GM18520 (cell line): ENCODE measurements at regions not wholly inside any gene's neighbourhood (a gene's known extent, or its start where the extent isn't known, plus 50 kb on each side); places are given as distances from the start of the nearest gene placed in this dataset.
A peak's percentile ranks its signal among the peaks of the same experiment; 100 is the strongest.

Source experiments
- ATAC-seq: cut with Tn5 transposase; IDR thresholded peaks from one replicate; pipeline ENCODE4 v1.9.1; 2021; ENCODE audit not compliant: unreplicated experiment

GRCh38 chr12:41777064-41777790 lies 367.4 kb downstream of the GXYLT1 start:
- ATAC-seq = no peak

- ATAC-seq = no peak
These were observed 372.2 kb downstream of the GXYLT1 start for GRCh38 chr12:41772478-41772877.

- peak; percentile 59 for ATAC-seq
These were observed 374.9 kb downstream of the GXYLT1 start for GRCh38 chr12:41769810-41770209.

GRCh38 chr12:41768456-41768855 lies 376.2 kb downstream of the GXYLT1 start:
- no peak for ATAC-seq

DNA sequence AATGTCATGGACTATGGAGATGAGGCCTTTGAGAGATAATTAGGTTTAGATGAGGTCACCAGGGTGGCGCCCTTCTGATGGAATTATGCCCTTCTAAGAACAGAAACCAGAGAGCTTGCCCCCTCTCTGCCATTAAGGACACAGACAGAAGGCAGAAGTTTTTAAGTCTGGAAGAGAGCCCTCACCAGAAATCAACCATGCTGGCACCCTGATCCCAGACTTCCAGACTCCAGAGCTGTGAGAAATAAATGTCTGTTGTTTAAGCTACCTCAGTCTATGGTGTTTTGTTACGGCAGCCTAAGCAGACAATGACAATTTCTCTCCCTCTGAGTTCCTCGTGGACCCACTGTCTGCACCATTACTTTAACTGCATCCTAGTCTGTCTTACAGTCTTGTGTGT lies 382.0 kb downstream of the GXYLT1 start:
- ATAC-seq = no peak

DNA sequence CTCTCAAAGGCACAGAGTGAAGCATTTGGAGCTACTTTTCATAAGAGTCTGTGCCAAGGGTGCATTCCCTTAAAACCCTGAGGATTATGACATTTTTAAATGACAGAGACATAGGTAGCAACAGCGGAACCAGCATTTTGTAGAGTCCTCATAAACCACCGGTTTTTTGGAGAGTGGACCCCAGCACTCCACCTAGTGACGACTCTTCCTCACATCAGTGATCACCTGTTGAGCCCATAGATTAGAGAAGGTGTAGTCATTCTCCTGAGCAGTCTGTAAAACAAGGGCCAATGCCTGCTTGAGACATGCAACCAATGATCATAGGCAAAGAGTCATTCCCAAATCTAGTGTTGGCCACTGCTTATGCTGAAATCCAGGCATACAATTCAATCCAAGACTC lies 399.1 kb downstream of the GXYLT1 start:
- ATAC-seq = no peak

GRCh38 chr12:41743835-41744234 lies 400.8 kb downstream of the GXYLT1 start:
- no peak for ATAC-seq

GRCh38 chr12:41739066-41739465 lies 405.6 kb downstream of the GXYLT1 start:
- ATAC-seq = no peak

GRCh38 chr12:41737423-41737822 lies 407.3 kb downstream of the GXYLT1 start:
- ATAC-seq = no peak

GRCh38 chr12:41736436-41736835 lies 408.2 kb downstream of the GXYLT1 start:
- no peak for ATAC-seq

DNA sequence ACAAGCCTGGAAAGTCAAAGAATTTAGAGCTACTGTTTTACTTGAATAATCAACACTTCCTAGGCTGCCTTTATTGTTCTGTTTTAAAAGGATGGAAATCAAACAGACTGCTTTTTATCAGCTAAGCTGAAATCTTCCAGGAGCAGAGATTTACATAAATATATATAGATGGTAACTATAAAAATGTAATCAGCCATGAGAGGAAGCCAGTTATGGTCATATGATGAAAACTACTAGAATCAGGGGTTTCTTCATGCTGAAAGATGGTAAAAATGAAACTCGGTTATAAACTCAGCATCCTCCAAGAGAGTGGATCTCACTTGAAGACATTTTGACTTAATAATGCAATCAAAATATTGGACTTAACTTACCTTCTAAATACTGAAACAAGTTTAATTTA lies 413.0 kb downstream of the GXYLT1 start:
- ATAC-seq = no peak

- ATAC-seq = no peak
These were observed 413.6 kb downstream of the GXYLT1 start for GRCh38 chr12:41731061-41731460.

DNA sequence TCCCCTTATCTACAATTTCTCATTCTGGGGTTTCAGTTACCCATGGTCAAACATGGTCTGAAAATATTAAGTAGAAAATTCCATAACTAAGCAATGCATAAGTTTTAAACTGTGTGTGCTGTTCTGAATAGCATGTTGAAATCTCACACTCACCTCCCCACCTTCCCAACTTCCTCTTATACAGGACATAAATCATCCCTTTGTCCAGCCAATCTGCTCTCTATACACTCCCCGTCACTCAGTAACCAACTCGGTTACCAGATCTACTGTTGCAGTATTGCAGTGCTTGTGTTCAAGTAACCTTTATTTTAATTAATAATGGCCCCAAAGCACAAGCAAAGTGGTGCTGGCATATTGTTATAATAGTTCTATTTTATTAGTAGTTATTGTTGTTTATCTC lies 420.5 kb downstream of the GXYLT1 start:
- no peak for ATAC-seq

DNA sequence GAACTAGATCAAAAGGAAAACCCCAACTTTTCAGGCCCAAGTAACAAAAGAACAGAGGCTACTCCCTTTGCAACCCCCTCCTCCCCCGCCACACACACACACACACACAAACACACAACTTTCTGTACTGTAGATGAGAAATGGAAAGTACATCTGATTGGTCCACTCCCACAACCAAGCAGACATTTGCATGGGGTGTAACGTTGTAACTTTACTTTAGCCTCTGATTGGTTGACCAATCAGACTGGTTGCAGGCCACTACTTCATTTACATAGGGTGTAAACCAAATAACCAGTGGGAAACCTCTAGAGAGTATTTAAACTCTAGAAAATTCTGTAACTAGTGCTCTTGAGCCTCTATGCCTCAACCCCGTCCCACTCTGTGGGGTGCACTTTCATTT lies 425.5 kb downstream of the GXYLT1 start:
- ATAC-seq = no peak

GRCh38 chr12:41715256-41715655 lies 429.4 kb downstream of the GXYLT1 start:
- no peak for ATAC-seq

DNA sequence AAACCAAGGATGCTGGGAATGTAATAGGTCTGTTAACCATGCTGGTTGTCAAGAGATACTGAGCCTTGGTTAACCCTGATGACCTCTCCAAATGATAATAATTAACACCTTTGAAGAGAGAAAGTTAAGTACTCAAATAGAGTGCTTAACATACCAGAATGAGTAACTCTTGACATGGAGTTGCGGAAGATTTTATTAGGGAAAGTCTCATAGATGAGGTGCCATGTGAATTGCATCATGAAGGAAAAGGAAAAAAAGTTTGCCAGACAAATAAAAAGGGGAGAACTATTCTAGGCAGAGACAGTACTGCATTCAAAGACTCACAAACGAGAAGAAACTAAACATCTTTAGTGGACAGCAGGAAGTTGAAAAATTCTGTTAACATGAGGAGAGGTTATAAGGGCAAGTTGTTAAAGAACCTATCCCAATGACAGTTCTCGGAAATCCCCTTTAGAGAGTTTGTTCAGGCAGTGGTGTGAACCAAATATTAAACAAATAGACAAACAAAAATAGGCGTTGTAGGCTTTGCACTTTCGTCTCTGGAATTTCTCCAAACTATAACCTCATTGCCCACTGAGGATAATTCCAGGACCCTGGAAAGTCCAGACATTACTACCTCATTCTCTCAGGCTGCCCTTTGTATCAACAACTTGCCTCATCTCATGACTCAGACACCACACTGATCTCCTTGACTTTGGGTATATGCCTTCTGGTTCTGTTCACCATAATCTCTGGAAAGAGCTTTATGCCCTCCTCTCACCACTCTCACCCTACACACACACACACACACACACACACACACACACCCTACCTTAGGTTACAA lies 435.0 kb downstream of the GXYLT1 start:
- no peak for ATAC-seq

DNA sequence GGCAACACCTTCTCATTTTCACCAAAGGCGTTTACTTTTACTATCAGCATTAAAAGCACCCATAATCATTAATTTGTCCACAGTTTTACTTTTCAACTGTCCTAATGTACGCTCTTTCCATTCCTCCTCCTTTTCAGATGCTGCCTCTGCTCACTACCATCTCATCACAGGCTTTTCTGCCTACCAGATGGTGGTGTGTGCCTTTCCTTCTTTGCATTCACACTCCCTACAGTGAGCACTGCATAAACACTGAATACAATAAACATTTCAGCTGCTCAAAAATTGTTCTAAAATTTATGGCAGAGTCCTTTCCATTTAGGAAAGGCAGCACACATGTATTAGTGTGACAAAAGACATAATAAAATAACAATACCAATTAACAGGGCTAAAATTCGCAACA lies 435.7 kb downstream of the GXYLT1 start:
- ATAC-seq = no peak

DNA sequence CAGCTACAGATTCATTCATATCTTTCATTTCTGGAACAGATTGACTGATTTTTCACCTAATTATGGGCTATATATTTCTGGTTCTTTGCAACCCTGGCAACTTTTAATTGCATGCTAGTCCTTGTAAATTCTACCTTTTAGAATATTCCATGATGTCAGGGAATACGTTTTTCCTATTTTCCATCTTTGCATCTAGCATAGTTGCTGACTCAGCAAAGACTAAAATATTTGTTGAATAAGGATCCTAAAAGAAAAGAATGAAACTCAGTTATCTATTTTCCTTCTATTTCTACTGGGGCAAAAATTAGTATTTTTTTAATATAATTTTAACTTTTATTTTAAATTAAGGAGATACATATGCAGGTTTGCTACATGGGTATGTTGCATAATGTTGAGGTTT lies 438.3 kb downstream of the GXYLT1 start:
- no peak for ATAC-seq

GRCh38 chr12:41701943-41702601 lies 442.6 kb downstream of the GXYLT1 start:
- no peak for ATAC-seq

- ATAC-seq = no peak
These were observed 443.7 kb downstream of the GXYLT1 start for GRCh38 chr12:41700940-41701339.

GRCh38 chr12:41699658-41700057 lies 445.0 kb downstream of the GXYLT1 start:
- ATAC-seq = no peak

DNA sequence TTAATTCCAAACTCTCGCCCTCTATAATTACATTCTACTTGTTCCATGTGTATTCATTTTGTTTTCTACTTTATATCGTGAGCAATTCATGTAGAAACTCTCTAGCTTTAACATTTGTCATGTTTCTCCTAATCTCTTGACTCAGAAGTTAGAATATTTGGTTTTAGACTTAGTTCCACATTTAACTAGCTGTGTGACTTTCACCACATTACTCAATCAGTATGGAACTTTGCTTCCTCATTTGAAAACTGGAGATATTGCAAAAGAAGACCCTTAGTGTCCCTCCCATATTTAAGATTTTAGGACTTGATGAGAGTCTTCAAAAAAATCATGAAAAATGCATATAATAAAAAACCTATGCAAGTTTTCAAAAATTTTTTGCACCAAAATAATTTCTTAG lies 447.5 kb downstream of the GXYLT1 start:
- no peak for ATAC-seq
